ENCODE measurements at regions not wholly inside any gene's neighbourhood (a gene's known extent, or its start where the extent isn't known, plus 50 kb on each side); places are given as distances from the start of the nearest gene placed in this dataset.

- H3K4me1 ChIP-seq (ENCODE audit: insufficient read depth, low read length), result no peaks in the 10 kb centered on the region
- H3K4me2 ChIP-seq (ENCODE audit: insufficient read depth, low read length), result no peak overlapping the region
- ATAC-seq (ENCODE audit: insufficient read depth, low read depth), result no peak
- no peaks in the 10 kb centered on the region for H3K79me2 ChIP-seq (ENCODE audit: insufficient read depth, low read length)
- H3K27me3 ChIP-seq (ENCODE audit: insufficient read depth, low read length, poor library complexity), result peaks cover 6% of the 10 kb centered on the region
- H2AFZ ChIP-seq (ENCODE audit: low read depth, low read length), result no peak overlapping the region
- no peaks in the 10 kb centered on the region for H3K9me3 ChIP-seq (ENCODE audit: insufficient read depth, low read length, severe bottlenecking)
- TF ChIP-seq, protein P1, sequence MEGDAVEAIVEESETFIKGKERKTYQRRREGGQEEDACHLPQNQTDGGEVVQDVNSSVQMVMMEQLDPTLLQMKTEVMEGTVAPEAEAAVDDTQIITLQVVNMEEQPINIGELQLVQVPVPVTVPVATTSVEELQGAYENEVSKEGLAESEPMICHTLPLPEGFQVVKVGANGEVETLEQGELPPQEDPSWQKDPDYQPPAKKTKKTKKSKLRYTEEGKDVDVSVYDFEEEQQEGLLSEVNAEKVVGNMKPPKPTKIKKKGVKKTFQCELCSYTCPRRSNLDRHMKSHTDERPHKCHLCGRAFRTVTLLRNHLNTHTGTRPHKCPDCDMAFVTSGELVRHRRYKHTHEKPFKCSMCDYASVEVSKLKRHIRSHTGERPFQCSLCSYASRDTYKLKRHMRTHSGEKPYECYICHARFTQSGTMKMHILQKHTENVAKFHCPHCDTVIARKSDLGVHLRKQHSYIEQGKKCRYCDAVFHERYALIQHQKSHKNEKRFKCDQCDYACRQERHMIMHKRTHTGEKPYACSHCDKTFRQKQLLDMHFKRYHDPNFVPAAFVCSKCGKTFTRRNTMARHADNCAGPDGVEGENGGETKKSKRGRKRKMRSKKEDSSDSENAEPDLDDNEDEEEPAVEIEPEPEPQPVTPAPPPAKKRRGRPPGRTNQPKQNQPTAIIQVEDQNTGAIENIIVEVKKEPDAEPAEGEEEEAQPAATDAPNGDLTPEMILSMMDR (IDR thresholded peaks at IDR 0.05; ENCODE audit: borderline replicate concordance, extremely low read depth, low read length, poor library complexity, severe bottlenecking), result no peak
- H3K4me3 ChIP-seq (ENCODE audit: low read depth in 1 of 2, low read length in 2 of 2), result no peak overlapping the region
- DNase-seq, result no peak
- no peak overlapping the region for H3K9ac ChIP-seq (ENCODE audit: low read depth, low read length)
- no peak overlapping the region for H3K27ac ChIP-seq (ENCODE audit: low read length)
- no peaks in the 10 kb centered on the region for H3K36me3 ChIP-seq (ENCODE audit: insufficient read depth, low read length)
- no peaks in the 10 kb centered on the region for H4K20me1 ChIP-seq (ENCODE audit: insufficient read depth, low read length)
These were observed 193.9 kb downstream of the SNX19 start for GRCh38 chr11:130722401-130722800.

DNA sequence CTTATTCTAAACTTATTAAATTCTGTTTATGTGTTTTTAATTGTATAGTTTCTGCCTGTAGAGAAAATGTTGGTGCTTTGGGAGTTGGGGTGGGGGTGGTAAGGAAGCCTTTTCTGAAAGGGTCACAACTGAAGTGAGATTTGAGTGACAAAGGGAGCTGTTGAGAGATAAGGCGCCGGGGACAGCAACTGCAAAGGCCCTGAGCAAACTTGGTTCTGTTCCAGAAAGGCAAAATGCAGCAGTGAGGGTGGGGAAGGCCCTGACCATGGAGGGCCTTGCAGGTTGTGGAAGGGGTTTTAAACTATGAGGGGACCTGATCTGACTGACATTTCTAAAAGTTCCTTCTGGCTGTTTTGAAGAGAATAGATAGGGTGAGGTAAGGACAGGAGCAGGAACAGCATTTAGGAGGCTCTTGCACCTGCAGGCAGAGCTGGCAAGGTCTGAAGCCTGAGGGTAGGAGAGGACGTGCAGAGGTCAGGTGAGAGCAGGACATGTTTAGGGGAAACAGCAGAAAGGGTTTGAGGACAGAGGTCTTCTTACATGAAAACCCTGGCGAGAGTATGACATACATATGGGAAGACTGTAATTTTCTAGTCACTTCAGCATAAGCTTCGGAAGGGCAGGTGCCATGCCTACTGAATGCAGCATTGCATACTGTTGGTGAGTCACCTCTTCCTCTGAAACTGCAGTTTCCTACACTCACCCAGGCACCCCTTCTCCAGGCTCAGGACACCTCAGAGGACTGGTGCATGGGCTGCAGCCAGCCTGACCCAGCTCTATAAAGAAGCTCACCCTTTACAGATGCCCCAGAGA lies 190.7 kb downstream of the SNX19 start:
- Histone ChIP-seq H3K4me3 (ENCODE audit: low read depth in 1 of 2, low read length in 2 of 2) (no peak overlapping the region), H2AFZ (ENCODE audit: low read depth, low read length) (no peak overlapping the region), H3K27me3 (ENCODE audit: insufficient read depth, low read length, poor library complexity) (peaks cover 6% of the 10 kb centered on the region), H3K9me3 (ENCODE audit: insufficient read depth, low read length, severe bottlenecking) (no peaks in the 10 kb centered on the region), H3K9ac (ENCODE audit: low read depth, low read length) (no peak overlapping the region), H3K4me2 (ENCODE audit: insufficient read depth, low read length) (no peak overlapping the region), H3K27ac (ENCODE audit: low read length) (no peak overlapping the region), H3K79me2 (ENCODE audit: insufficient read depth, low read length) (no peaks in the 10 kb centered on the region), H4K20me1 (ENCODE audit: insufficient read depth, low read length) (no peaks in the 10 kb centered on the region), H3K4me1 (ENCODE audit: insufficient read depth, low read length) (no peaks in the 10 kb centered on the region), H3K36me3 (ENCODE audit: insufficient read depth, low read length) (no peaks in the 10 kb centered on the region)
- TF ChIP-seq, protein P1 (IDR thresholded peaks at IDR 0.05; ENCODE audit: borderline replicate concordance, extremely low read depth, low read length, poor library complexity, severe bottlenecking), result no peak
- no peak for TF ChIP-seq EZH2 (IDR thresholded peaks at IDR 0.05; ENCODE audit: borderline replicate concordance, low read depth, low read length, severe bottlenecking)
- no peak for DNase-seq
- no peak for ATAC-seq (ENCODE audit: insufficient read depth, low read depth)

- Histone ChIP-seq H3K36me3 (ENCODE audit: insufficient read depth, low read length) (no peaks in the 10 kb centered on the region), H3K79me2 (ENCODE audit: insufficient read depth, low read length) (no peaks in the 10 kb centered on the region), H3K4me2 (ENCODE audit: insufficient read depth, low read length) (no peak overlapping the region), H3K4me3 (ENCODE audit: low read depth in 1 of 2, low read length in 2 of 2) (no peak overlapping the region), H2AFZ (ENCODE audit: low read depth, low read length) (no peak overlapping the region), H3K4me1 (ENCODE audit: insufficient read depth, low read length) (no peaks in the 10 kb centered on the region), H3K9ac (ENCODE audit: low read depth, low read length) (no peak overlapping the region), H3K27me3 (ENCODE audit: insufficient read depth, low read length, poor library complexity) (peaks cover 6% of the 10 kb centered on the region), H3K9me3 (ENCODE audit: insufficient read depth, low read length, severe bottlenecking) (no peaks in the 10 kb centered on the region), H3K27ac (ENCODE audit: low read length) (no peak overlapping the region), H4K20me1 (ENCODE audit: insufficient read depth, low read length) (no peaks in the 10 kb centered on the region)
- DNase-seq (no peak), ATAC-seq (ENCODE audit: insufficient read depth, low read depth) (no peak)
- TF ChIP-seq, protein P1 (IDR thresholded peaks at IDR 0.05; ENCODE audit: borderline replicate concordance, extremely low read depth, low read length, poor library complexity, severe bottlenecking), result no peak
- no peak for TF ChIP-seq EZH2 (IDR thresholded peaks at IDR 0.05; ENCODE audit: borderline replicate concordance, low read depth, low read length, severe bottlenecking)
These were observed 189.8 kb downstream of the SNX19 start for GRCh38 chr11:130726234-130727037.
